ENCODE measurements at regions not wholly inside any gene's neighbourhood (a gene's known extent, or its start where the extent isn't known, plus 50 kb on each side); places are given as distances from the start of the nearest gene placed in this dataset.

DNA sequence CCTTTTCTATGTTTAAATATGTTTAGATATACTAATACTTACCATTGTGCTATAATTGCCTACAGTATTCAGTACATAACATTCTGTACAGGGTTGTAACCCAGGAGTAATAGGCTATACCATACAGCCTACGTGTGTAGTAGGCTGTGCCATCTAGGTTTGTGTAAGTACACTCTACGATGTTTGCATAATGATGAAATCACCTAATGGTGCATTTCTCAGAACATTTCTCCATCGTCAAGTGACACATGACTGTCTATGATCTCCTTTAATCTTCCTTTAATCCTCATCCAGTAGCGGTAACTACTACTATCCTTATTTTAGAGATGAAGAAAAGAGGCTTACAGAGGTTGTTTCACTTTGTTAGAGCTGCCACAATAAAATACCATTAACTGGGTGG lies 369.2 kb downstream of the PLK2 start:
- DNase-seq: no peak

DNA sequence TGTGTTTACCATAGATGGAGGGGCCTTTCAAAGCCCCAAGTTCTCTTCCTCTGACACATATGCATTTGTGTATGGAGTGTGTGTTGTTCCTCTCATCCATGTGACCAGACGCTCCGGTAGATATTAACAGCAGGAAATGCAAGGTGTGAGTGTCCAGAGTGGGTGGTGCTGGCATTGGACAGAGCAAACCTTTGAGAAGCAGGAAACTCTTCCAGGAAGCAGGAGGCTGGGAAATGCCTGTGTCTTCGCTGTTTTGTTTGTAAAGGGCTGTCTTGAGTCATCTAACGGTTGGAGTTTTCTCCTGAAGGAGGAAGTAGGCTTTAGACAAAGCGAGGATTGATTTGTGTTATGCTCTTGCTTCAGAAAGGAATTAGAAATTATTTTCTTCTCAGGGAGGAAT lies 370.9 kb downstream of the PLK2 start:
- no peak for DNase-seq

- no peak for DNase-seq
These were observed 372.0 kb downstream of the PLK2 start for GRCh38 chr5:58087905-58088304.

DNA sequence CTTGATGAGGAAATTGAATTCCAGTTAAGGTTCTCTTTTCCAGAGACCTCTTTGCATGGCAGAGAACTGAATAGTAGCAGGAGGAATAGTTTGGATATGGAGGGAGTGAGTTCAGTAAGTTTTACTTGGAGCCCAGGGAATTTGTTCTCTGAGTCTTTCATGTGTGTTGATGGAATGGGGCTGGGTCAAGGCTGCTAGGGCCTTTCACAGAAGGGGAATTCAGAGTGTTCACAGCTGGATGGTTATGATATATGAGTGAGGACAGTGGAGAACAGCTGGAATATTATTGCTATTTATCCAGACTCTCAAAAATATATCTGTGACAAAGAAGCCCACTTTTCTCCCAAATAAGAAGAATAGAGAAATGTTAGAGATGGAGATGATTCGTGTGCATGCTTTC lies 372.8 kb downstream of the PLK2 start:
- DNase-seq: no peak

DNA sequence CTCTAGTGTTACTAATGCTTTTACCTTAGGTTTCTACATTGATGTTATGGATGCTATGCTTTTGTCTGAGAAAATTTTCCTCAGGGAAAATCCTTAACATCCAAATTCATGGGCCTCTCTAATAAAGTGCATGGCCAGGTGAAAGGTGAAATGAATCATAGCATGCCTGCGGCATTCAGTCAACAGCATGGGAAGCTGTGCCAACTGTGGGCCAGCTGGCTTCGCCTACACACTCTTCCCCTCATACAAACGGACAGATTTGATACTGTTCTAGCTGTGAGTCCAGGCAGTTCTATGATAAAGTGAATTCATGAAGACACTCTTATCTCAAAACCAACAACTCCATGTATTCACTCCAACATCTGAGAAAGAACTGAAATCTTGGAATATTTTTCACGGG lies 374.1 kb downstream of the PLK2 start:
- no peak for DNase-seq

- DNase-seq: no peak
These were observed 378.5 kb downstream of the PLK2 start for GRCh38 chr5:58081435-58081834.

DNA sequence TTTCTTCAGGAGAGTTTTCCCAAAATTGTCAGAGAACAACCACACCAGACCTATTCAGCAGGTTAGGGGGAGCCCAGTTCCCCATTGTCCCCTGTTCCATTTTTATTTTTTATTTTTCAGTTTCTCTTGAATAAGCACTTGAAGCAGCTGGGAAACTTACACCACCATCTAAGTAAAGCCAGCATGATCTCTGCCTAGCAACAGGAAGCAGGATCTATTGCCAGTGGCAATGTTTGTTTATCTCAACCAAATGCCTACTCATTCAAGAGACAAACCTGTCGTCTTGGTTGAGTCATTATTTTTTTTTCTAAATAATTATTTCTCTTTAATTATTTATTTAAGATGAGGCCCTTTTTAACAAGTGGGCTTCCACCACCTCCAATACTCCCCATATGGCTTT lies 379.3 kb downstream of the PLK2 start:
- DNase-seq: no peak

GRCh38 chr5:58077966-58078365 lies 381.9 kb downstream of the PLK2 start:
- no peak for DNase-seq

GRCh38 chr5:58077416-58077815 lies 382.5 kb downstream of the PLK2 start:
- no peak for DNase-seq

DNA sequence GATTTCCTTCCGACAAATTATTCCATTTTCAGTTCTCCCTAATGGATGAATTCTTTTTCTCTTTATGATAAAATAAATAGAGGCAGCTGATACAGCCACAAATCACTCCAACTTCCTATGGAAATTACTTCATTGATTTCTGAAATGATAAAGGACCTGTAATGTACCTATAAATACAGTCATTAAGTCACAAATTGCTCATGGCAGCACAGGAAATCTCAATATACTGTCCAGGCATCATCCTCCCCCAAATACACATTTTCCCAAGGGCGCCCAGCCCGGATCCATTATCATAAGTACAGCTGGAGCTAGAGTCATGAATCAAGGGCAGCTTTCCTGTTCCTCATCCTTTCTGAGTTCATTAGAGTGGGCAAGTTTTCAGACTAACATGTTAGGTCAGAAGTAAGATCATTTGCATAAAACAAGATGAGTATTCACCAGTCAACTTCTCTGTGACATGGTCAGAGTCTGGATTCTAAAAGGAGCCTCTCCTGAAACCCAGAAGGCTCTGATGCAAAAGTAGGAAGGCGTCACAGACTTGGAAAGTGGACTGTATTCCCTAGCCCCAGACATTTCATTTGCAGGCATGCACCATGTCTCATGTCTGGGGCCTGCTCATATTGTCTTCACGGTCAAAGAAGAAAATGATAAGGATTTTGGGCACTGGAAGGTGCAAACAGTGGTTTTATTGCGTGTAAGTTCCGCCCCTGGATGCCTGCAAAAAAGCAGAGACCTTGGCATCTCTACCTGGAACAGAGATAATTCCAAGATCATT lies 383.2 kb downstream of the PLK2 start:
- DNase-seq: no peak

GRCh38 chr5:58075907-58076306 lies 384.0 kb downstream of the PLK2 start:
- no peak for DNase-seq

- no peak for DNase-seq
These were observed 385.2 kb downstream of the PLK2 start for GRCh38 chr5:58074717-58075116.

DNA sequence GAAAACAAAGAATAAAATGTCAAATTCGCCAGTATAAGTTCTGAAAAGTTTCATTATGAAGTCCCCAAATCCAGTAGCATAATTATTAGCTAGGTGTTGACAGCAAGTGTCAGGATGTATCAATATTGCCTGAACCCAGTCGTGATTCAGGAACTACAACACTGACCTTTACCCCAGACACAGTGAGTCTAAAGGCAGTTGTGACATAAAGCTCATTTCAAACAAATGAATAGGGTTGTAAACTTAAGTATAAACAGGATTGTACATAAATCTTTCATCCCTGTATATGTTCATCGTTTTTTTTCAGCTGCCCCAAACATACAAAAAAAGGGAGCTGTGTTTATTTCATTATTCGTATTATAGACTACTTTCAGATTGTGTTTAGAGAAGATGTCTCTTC lies 385.7 kb downstream of the PLK2 start:
- no peak for DNase-seq

DNA sequence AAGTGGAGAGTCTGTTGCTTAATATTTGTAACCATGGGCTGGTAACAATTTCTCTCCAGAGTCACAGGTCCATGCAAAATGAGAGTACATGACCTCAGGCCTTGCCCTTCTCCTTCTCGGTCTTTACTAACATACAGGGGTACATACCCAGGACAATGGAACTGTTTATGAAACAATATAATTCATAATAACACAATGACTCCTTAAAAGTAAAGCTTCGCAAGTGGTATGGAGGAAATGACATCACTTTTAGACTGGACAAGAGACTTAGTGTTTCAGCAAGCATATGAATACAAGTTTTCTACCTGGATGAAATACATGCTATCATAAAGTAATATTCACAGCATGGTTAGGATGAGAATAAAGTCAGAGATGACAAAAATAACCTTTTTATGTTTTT lies 386.6 kb downstream of the PLK2 start:
- DNase-seq: no peak

GRCh38 chr5:58072300-58072965 lies 387.5 kb downstream of the PLK2 start:
- DNase-seq: no peak

DNA sequence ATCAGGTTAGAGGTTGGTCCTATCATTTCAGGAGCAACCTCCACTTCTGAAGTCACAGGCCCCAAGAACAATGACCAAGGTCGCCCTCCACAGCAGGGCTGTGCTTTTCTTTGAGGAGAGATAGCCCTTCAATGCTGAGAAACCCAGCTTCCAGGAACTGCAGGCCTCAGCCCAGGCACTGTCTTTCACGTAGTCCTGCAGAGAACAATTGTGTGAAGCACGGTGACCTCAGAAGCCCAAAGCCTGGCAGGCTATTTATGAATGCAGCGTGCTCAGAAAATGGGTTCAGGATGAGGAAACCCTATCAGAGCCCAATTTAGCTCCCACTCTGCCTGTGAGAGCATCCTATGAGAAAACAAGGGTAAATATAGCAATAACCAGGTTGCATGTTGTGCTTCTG lies 388.3 kb downstream of the PLK2 start:
- no peak for DNase-seq

DNA sequence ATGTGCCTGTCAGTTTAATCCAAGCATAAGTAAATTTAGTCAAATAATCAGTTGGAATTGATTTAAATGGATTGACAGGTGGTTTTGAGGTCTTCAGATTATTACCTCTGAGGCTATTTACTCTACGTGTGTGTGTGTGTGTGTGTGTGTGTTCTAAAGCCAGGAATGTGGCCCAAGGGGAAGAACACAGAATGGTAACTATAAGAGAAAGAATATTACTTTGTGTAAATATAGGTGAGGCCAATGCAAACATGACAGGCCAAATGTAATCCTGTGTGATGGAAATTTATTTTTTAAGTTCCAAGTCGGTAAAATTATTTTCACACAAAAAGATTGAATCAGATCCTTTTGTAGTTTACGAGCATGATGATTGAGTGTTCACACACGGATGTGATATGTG lies 390.0 kb downstream of the PLK2 start:
- DNase-seq: no peak

- DNase-seq: no peak
These were observed 390.7 kb downstream of the PLK2 start for GRCh38 chr5:58069016-58069705.

GRCh38 chr5:58066557-58066956 lies 393.3 kb downstream of the PLK2 start:
- no peak for DNase-seq

- no peak for DNase-seq
These were observed 393.8 kb downstream of the PLK2 start for GRCh38 chr5:58066076-58066475.

GRCh38 chr5:58064801-58065200 lies 395.1 kb downstream of the PLK2 start:
- DNase-seq: no peak

DNA sequence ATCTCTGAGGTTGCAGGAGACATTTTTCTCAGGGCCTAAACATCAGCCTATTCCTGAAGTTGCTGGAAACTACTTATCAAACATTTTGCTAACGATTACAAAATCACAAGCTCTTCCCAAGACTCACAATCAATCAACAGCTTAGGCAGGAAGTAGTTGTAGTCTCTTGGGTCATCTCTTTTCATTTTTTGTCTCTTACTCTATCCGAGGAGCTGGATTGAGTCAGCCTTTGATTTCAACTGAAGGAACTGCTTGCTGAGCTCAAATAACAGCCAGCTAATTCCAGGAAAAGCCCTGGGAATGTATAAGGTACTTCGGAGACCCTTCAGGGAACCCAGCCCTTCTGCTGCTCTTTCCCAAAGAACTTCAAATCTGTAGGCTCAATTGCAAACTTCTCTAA lies 398.9 kb downstream of the PLK2 start:
- no peak for DNase-seq

DNA sequence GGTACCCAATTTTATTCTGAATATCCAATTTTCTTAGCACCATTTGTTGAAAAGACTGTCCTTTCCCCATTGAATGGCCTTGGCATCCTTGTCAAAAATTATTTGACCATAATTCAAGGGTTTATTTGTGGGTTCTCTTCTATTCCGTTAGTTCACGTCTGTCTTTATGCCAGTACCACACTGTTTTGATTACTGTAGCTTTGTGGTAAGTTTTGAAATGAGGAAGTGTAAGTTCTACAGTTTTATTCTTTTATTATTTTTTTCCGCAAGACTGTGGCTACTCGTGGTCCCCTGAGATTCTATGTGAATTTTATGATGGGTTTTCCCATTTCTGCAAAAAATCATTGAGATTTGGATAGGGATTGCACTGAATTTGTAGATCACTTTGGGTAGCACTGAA lies 402.6 kb downstream of the PLK2 start:
- no peak for DNase-seq

- no peak for DNase-seq
These were observed 403.3 kb downstream of the PLK2 start for GRCh38 chr5:58056546-58056945.

Data from activated CD4-positive, alpha-beta T cell treated with anti-CD3 and anti-CD28 coated beads, Interleukin-2, amount 50 U/mL, for 48 hours (primary cell).